Activated T-cell treated with anti-CD3 and anti-CD28 coated beads, Interleukin-2, amount 50 U/mL, for 4 hours (primary cell): ENCODE measurements at regions not wholly inside any gene's neighbourhood (a gene's known extent, or its start where the extent isn't known, plus 50 kb on each side); places are given as distances from the start of the nearest gene placed in this dataset.

Source experiments
- ATAC-seq, 2 donors: fragments of 200-7000 bp; cut with Tn5 transposase; one replicate each; pipeline ENCODE4 v1.10.0; 2021
- DNase-seq: peaks from one replicate; pipeline ENCODE4 v3.0.0-alpha.2; 2020
- H3K27me3 Mint-ChIP-seq: one replicate; pipeline ENCODE4 v1.8.0; 2021; ENCODE audit warnings: low read depth, mixed read lengths
- H3K36me3 Mint-ChIP-seq: one replicate; pipeline ENCODE4 v1.8.0; 2022; ENCODE audit warnings: mixed read lengths; ENCODE audit not compliant: insufficient read depth
- H3K4me1 Mint-ChIP-seq: one replicate; pipeline ENCODE4 v1.8.0; 2021; ENCODE audit warnings: low read depth, mixed read lengths
- H3K4me3 Mint-ChIP-seq: one replicate; pipeline ENCODE4 v1.8.0; 2021; ENCODE audit warnings: mild to moderate bottlenecking, moderate library complexity, mixed read lengths
- H3K9me3 Mint-ChIP-seq: one replicate; pipeline ENCODE4 v1.8.0; 2021; ENCODE audit warnings: mixed read lengths

DNA sequence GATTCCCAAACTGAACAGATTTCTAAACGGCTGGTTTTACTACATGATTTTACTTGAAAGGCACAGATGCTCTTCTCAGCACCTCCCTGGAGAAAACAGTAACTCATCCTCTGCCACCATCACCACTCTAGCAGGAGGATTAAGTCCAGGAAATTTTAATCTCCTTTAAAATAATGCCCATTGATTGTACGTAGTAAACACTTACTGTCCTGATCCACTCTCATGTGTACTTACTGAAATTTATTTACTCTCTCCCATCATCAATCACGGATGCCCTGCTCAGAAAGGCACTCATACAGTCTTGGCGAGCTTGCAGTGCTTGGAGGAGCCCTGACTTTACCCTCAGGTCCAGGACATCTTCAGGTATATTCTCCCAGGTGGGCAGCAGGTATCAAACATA is 239.8 kb upstream of the EGLN3 start:
- Mint-ChIP-seq H3K27me3 (no peaks in the 10 kb centered on the region), H3K36me3 (no peaks in the 10 kb centered on the region), H3K4me3 (no peak overlapping the region), H3K4me1 (no peaks in the 10 kb centered on the region), H3K9me3 (no peaks in the 10 kb centered on the region)
- DNase-seq (no peak), ATAC-seq (no peak)

DNA sequence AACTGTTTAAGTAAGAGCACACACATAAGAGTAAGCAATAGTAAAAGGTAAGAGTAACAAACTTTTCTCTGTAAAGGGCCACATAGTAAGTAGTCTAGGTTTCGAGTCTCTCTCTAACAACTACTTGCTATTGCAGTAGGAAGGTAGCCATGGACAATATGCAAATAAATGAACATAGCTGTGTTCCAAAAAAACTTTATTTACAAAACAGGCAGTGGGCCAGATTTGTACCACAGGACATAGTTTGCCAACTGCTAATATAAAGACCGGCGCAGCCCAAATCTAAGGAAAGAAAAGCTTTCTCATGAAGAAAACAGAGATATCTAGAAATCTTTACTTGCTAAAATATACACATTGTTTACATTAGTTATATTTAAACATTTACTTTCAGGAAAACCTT is 239.0 kb upstream of the EGLN3 start:
- H3K36me3 Mint-ChIP-seq, result no peaks in the 10 kb centered on the region
- DNase-seq (no peak), ATAC-seq (no peak)
- no peaks in the 10 kb centered on the region for H3K4me1 Mint-ChIP-seq
- no peaks in the 10 kb centered on the region for H3K27me3 Mint-ChIP-seq
- H3K4me3 Mint-ChIP-seq, result no peak overlapping the region
- H3K9me3 Mint-ChIP-seq, result no peaks in the 10 kb centered on the region

DNA sequence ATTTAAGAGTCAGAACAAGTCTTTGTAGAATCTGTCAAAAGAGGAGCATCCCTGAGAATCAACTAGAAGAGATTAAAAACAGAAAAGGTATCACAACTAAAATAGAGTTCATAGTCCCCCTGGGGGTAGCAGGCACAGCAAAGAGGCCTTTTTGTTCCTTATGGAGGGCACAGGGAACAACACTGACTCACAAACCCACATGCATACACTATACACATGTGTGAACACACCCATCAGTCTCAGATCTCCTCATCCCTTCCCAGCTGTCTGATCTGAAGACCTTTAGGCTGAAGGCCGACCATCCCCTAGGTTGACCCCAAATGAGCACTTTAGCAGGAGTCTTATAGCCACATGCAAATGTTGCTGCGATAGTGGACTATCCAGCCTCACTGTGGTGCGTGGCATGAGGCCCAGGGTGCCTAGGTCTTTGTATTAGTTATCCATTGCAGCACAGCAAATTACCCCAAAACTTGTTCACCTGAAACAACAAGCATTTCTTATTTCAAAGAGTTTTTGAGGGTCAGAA is 236.7 kb upstream of the EGLN3 start:
- Mint-ChIP-seq H3K27me3 (no peaks in the 10 kb centered on the region), H3K9me3 (no peaks in the 10 kb centered on the region), H3K4me1 (no peaks in the 10 kb centered on the region), H3K4me3 (no peak overlapping the region), H3K36me3 (no peaks in the 10 kb centered on the region)
- ATAC-seq (no peak), DNase-seq (no peak)

DNA sequence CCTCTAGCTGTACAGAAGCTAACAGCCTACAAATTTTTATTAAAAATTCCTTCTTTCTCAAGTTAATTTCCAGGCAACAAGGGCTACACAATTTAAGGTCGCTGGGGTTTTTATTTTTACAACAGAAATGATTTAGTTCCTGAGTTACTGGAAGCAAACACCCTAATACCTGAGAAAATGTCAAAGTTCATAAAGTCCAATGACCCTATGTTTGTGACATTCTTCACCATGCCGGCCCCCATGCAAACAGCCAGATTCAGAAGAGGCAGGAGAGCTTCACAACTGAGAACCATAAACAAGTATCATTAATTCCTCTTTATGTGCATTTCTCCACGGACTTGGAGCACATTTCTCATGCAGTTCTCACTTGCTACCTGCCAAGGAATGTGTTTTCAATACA is 236.2 kb upstream of the EGLN3 start:
- Mint-ChIP-seq H3K27me3 (no peaks in the 10 kb centered on the region), H3K9me3 (no peaks in the 10 kb centered on the region), H3K4me1 (no peaks in the 10 kb centered on the region), H3K4me3 (no peak overlapping the region), H3K36me3 (no peaks in the 10 kb centered on the region)
- DNase-seq (no peak), ATAC-seq (no peak)

DNA sequence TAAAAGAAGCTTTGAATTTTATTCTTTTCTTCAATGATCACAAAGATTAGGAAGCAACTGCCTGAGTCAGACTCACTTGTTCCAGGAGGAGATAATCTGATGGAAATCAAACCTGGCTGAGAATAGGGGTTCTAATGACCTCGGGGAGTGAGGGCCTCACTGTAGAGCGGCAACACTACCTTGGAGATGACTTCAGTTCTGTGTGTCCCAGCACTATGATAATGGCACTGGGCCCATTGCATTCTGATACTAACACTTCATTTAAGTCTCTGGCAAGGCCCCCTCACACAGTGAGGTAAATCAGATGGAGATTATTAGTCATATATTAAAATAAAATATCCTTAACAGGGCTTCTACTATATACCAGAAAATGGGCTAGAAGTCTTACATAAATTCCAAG is 233.3 kb upstream of the EGLN3 start:
- no peaks in the 10 kb centered on the region for H3K36me3 Mint-ChIP-seq
- no peaks in the 10 kb centered on the region for H3K27me3 Mint-ChIP-seq
- no peak overlapping the region for H3K4me3 Mint-ChIP-seq
- ATAC-seq (no peak), DNase-seq (no peak)
- H3K4me1 Mint-ChIP-seq, result no peaks in the 10 kb centered on the region
- H3K9me3 Mint-ChIP-seq, result no peaks in the 10 kb centered on the region

DNA sequence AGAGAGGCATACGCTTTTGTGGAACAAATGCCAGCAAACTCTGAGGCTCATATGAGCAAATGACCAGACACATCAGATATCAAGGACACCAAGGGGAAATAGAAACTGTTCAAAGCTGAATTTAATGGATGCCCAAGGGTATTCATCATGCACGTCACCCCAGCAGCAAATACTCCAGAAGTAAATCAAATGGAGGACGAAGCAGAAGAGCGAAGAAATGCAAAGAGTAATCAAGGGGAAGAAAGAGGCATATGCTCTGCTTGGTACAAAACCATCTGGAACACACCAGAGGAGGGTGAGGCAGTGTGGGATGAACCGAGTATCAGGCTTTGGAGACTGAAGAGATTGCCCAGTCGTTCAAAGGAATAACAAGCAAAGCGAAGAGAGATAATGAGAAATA is 232.6 kb upstream of the EGLN3 start:
- ATAC-seq (no peak), DNase-seq (no peak)
- Mint-ChIP-seq H3K4me3 (no peak overlapping the region), H3K9me3 (no peaks in the 10 kb centered on the region), H3K27me3 (no peaks in the 10 kb centered on the region), H3K36me3 (no peaks in the 10 kb centered on the region), H3K4me1 (no peaks in the 10 kb centered on the region)

DNA sequence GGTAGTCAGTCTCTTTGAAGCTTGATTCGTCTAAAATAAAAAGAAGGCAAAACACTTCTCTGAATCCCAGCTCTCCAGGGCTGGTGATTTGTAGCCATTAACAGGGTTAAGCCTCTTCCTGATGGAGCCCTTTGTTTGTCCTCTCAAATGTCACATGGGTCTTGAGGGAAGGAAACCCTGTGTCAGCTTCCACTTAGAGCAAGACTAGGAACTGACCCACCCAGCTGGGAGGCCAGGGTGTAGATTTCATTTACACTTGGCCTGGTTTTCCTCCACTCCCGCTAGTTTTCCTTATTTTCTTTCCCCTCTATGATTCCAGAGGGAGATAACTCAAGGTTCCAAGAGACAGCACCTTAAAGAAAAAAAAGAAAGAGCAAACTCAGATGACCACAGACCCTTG is 230.5 kb upstream of the EGLN3 start:
- H3K4me1 Mint-ChIP-seq, result no peaks in the 10 kb centered on the region

DNA sequence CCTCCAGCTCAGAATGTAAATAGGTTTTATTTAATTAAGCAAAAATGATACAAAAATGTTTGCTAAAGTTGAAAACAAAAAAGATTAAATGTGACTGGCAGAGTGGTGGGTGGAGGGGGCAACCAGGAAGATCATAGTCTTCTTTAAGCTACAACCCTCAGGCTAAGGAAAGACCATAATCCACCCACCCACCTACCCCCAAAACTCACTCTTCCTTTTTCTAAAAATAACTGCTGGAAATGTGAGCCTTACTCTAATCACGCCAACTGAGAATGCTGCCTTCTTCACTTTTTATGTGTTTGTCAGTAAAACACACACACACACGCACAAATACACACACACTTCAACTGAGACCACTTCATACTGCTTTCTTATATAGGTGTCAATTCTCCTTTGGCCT is 230.0 kb upstream of the EGLN3 start:
- Mint-ChIP-seq H3K4me3 (no peak overlapping the region), H3K4me1 (no peaks in the 10 kb centered on the region), H3K36me3 (no peaks in the 10 kb centered on the region), H3K27me3 (no peaks in the 10 kb centered on the region), H3K9me3 (no peaks in the 10 kb centered on the region)
- DNase-seq, result no peak
- no peak for ATAC-seq

More for the DNA sequence above, 230.5 kb upstream of the EGLN3 start:
- DNase-seq (no peak), ATAC-seq (no peak)
- H3K27me3 Mint-ChIP-seq, result no peaks in the 10 kb centered on the region
- H3K9me3 Mint-ChIP-seq, result no peaks in the 10 kb centered on the region
- H3K4me3 Mint-ChIP-seq, result no peak overlapping the region
- no peaks in the 10 kb centered on the region for H3K36me3 Mint-ChIP-seq

DNA sequence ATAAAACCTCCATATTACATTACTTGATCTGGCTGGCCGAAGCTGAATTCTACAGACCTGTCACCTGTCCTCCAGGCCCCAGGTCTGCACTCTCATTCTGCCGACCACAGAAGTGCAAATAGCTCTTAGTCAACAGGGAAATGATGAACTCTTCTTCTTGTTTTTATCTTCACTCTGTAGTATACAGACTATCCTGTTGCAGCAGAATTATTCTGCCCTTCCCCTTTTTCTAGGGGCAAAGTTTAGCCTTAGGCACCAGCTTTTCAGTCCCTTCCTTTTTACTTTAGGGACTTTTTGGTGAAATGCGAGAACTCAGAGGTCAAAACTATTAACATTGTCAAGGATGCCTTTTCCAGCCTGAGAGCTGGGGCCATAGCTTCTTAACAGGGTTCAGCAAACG is 229.6 kb upstream of the EGLN3 start:
- DNase-seq (no peak), ATAC-seq (no peak)
- Mint-ChIP-seq H3K4me1 (no peaks in the 10 kb centered on the region), H3K4me3 (no peak overlapping the region), H3K36me3 (no peaks in the 10 kb centered on the region), H3K9me3 (no peaks in the 10 kb centered on the region), H3K27me3 (no peaks in the 10 kb centered on the region)

DNA sequence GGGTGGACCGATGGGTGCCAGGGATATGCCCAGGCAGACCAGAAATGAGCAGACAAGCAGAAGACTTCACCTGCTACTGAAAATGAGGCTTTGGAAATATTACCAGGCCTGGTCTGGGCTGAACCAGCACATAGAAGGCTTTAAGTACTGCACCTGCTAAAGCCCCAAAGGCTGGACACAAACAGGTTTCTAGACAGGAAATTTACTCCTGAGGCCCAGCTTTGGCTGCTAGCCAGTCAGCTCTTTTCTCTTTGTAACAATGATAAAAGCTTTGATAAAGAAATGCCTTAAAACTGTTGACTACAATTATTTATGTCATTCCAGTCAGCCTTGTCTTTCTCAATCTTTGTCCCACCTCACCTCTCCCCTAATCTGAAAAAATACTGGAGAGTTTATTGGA is 228.9 kb upstream of the EGLN3 start:
- Mint-ChIP-seq H3K4me3 (no peak overlapping the region), H3K4me1 (no peaks in the 10 kb centered on the region), H3K36me3 (no peaks in the 10 kb centered on the region), H3K9me3 (no peaks in the 10 kb centered on the region), H3K27me3 (no peaks in the 10 kb centered on the region)
- ATAC-seq, result no peak
- no peak for DNase-seq

DNA sequence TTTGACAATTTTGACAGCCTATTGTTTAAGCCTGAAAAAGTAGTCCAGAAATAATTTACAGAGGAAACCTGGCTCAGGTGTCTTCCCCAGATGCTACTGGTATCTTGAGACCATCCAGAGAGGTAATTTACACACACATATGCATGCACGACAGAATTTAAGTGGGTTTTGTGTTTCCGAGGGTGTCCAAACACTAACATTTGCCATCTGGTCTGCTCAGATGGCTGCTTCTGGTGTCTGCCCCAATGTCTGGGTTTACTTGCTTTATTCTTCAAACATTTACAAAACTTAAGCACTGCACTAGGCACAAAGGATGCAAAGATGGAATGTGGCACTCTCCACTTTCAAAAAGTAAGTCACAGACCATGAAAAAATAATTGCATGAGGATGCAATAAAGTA is 226.6 kb upstream of the EGLN3 start:
- Mint-ChIP-seq H3K27me3 (no peaks in the 10 kb centered on the region), H3K9me3 (no peaks in the 10 kb centered on the region)
- no peak for ATAC-seq

DNA sequence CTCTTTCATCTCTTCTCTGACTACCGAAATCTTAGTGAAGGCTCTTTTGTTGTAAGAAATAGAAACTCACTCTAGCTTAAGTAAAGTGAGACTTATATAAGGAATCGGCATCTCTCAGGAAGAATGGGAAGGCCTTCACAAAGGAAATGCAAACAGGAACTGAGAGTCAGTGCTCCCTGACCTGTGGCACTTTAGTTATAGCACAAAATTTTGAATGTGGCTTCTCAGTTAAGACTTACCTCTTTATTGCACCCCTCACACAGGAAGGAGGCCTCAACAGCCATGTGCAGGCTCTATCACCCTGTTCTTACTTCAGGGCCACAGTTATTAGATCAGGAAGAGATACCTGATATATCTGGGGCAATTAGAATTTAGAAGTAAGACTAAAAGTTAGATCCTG is 224.7 kb upstream of the EGLN3 start:
- Mint-ChIP-seq H3K27me3 (no peaks in the 10 kb centered on the region), H3K36me3 (no peaks in the 10 kb centered on the region), H3K4me3 (no peak overlapping the region), H3K9me3 (no peaks in the 10 kb centered on the region), H3K4me1 (no peaks in the 10 kb centered on the region)
- DNase-seq (no peak), ATAC-seq (no peak)

More for the DNA sequence above, 226.6 kb upstream of the EGLN3 start:
- Mint-ChIP-seq H3K4me3 (no peak overlapping the region), H3K4me1 (no peaks in the 10 kb centered on the region), H3K36me3 (no peaks in the 10 kb centered on the region)
- no peak for DNase-seq

DNA sequence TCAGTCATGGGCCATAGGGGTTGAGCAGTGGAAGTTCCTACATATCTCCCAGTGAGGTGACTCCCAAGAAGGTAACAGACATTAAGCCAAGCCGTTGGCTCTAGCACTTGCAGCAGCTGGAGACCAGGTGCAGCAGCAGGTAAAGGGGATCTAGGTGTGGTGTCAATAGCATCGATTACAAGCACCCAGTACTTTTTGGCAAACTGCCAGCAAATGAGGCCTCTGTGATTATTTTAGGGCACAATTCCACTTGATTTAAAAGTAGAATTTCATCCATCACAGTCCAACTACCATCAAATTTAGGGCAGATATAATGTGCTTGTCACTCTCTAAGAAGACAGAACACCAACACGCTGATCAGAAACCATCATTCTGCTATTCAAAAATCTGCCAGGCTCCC is 224.1 kb upstream of the EGLN3 start:
- H3K9me3 Mint-ChIP-seq, result no peaks in the 10 kb centered on the region
- no peak overlapping the region for H3K4me3 Mint-ChIP-seq
- no peak for DNase-seq
- ATAC-seq, result no peak
- no peaks in the 10 kb centered on the region for H3K27me3 Mint-ChIP-seq
- H3K4me1 Mint-ChIP-seq, result no peaks in the 10 kb centered on the region
- no peaks in the 10 kb centered on the region for H3K36me3 Mint-ChIP-seq

DNA sequence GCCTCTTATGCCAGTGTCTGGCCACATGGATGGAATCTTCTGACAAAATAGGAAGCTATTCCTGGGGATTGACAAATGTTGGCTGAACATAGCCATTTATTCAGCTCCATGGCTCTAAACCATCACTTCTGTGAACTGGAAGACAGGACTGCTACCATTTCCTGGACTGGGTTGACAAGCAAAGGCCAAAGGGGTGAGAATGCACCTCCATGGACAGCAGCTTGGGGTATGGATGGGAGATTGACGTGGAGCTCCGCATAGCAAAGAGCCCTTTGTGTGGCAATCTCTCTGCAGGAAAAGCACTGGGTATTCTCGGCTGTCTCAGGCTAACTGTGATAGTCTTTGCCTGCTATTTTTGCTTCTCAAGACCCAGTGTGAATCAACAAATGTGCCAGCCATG is 223.0 kb upstream of the EGLN3 start:
- DNase-seq (no peak), ATAC-seq (no peak)
- H3K4me1 Mint-ChIP-seq, result no peaks in the 10 kb centered on the region
- H3K27me3 Mint-ChIP-seq, result no peaks in the 10 kb centered on the region
- no peaks in the 10 kb centered on the region for H3K36me3 Mint-ChIP-seq
- H3K4me3 Mint-ChIP-seq, result no peak overlapping the region
- H3K9me3 Mint-ChIP-seq, result no peaks in the 10 kb centered on the region

DNA sequence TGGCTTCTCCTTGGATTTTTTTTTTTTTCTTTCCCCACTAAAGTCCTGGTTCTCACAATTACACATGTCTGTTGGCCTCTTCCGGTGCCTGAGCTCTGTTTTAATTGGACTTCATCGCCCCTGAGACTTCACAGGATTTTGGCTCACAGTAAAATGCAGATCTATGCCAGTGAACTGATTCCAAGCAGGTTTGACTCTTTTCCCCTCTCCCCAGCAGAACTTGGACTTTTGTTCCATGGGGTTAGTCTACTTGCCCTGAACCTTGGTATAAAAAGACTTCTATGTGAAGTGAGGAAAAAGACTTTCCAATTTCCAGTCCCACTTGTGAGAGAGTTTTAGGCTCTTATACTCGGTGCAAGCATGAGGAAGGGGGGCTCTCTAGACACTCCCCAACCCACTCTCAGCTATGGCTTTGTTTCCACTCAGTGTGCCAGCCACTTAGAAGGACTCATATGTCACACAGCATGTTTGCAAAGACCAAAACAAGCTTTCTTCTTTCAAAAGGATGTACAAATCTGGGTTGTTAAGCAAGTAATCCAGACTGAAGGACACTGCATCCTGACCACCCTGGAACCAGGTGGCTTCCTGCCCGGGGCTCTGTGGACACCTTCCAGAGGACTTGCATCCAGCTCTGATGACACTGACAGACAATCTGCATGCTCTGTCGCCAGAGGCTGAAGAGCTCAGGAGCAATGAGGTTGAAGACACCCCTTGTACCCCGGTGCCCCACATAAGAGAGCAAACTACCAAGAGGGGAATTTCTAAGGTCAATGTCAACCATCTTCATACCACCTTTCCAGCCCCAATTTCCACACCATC is 221.9 kb upstream of the EGLN3 start:
- no peaks in the 10 kb centered on the region for H3K4me1 Mint-ChIP-seq
- ATAC-seq (no peak), DNase-seq (no peak)
- H3K36me3 Mint-ChIP-seq, result no peaks in the 10 kb centered on the region
- no peak overlapping the region for H3K4me3 Mint-ChIP-seq
- H3K27me3 Mint-ChIP-seq, result no peaks in the 10 kb centered on the region
- no peaks in the 10 kb centered on the region for H3K9me3 Mint-ChIP-seq

DNA sequence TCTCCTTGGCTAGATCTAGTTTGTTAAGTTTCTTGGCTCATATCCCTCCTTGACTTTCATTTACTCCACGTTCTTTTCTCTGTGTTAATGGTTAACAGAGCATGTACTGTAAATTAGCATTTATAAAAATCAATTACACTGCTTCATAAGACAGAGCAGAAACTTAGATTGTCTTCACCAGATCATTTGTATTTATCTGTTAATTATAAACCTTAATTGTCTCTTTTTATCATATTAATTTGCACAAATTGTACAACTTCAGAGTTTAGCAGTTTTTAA is 221.2 kb upstream of the EGLN3 start:
- Mint-ChIP-seq H3K4me1 (no peaks in the 10 kb centered on the region), H3K27me3 (no peaks in the 10 kb centered on the region), H3K4me3 (no peak overlapping the region), H3K36me3 (no peaks in the 10 kb centered on the region), H3K9me3 (no peaks in the 10 kb centered on the region)
- DNase-seq (no peak), ATAC-seq (no peak)
